AG04449 (cell line): ENCODE measurements at regions not wholly inside any gene's neighbourhood (a gene's known extent, or its start where the extent isn't known, plus 50 kb on each side); places are given as distances from the start of the nearest gene placed in this dataset.
"Not testable (repeated sequence)": the region's sequence is repeated elsewhere in the genome, so short reads cannot be mapped to it uniquely, and the experiment has no call there.

ENCODE experiments used
- CTCF ChIA-PET: fragments of 350-600 bp; formaldehyde crosslinking; extraction: SDS; loops from one replicate; lab custom pipeline; 2021; ENCODE audit warnings: antibody characterized with exemption; lab: Yijun Ruan, JAX
- POLR2A ChIA-PET: fragments of 400-600, 350-600 bp; formaldehyde crosslinking; extraction: SDS; loops from one replicate; lab custom pipeline; 2020; ENCODE audit warnings: antibody characterized with exemption, inconsistent platforms; lab: Yijun Ruan, JAX
- DNase-seq: peaks from one replicate; pipeline ENCODE4 v3.0.0-alpha.2; 2010; ENCODE audit warnings: low read depth, low spot score
- H3K4me3 ChIP-seq: 2 replicates; pipeline ENCODE4 v1.5.1; 2011; ENCODE audit warnings: low read depth, mild to moderate bottlenecking, control low read depth, low read length
- TF ChIP-seq, protein P1 (sequence below): IDR thresholded peaks from one replicate; pipeline ENCODE4 v1.5.1; 2011; ENCODE audit warnings: mild to moderate bottlenecking, moderate library complexity, low read length, control low read depth, inconsistent platforms; ENCODE audit not compliant: insufficient read depth; ENCODE audit errors: missing control alignments

DNA sequence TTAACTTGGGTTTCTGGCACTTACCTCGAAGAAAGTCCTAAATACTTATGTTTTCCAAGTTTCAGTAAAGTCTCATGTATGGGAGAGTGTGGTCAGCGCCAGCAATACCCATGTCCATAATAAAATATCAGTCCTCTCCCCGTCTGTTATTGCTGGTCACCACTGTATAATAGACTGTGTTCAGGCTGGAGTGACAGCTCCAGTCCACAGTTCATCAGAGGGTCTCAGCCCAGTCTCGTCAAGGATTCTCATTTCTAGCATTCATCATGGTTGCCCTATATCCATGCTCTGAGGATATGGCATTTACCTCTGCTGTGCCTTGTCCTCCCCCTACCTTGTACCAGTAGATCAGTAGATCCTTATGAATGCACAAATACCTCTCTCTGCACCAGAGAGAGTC lies 384.5 kb downstream of the NPIPA7 start:
- DNase-seq, result no peak
- POLR2A ChIA-PET, result no interaction called here
- CTCF ChIA-PET, result no interaction called here
- TF ChIP-seq, protein P1, sequence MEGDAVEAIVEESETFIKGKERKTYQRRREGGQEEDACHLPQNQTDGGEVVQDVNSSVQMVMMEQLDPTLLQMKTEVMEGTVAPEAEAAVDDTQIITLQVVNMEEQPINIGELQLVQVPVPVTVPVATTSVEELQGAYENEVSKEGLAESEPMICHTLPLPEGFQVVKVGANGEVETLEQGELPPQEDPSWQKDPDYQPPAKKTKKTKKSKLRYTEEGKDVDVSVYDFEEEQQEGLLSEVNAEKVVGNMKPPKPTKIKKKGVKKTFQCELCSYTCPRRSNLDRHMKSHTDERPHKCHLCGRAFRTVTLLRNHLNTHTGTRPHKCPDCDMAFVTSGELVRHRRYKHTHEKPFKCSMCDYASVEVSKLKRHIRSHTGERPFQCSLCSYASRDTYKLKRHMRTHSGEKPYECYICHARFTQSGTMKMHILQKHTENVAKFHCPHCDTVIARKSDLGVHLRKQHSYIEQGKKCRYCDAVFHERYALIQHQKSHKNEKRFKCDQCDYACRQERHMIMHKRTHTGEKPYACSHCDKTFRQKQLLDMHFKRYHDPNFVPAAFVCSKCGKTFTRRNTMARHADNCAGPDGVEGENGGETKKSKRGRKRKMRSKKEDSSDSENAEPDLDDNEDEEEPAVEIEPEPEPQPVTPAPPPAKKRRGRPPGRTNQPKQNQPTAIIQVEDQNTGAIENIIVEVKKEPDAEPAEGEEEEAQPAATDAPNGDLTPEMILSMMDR, result no peak
- no peak overlapping the region for H3K4me3 ChIP-seq

DNA sequence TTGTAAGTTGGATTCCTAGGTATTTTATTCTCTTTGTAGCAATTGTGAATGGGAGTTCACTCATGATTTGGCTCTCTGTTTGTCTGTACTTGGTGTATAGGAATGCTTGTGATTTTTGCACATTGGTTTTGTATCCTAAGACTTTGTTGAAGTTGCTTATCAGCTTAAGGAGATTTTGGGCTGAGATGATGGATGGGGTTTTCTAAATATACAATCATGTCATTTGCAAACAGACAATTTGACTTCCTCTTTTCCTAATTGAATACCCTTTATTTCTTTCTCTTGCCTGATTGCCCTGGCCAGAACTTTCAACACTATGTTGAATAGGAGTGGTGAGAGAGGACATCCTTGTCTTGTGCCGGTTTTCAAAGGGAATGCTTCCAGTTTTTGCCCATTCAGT lies 391.8 kb downstream of the NPIPA7 start:
- DNase-seq, H3K4me3 ChIP-seq, CTCF ChIA-PET, POLR2A ChIA-PET: not testable (repeated sequence)

DNA sequence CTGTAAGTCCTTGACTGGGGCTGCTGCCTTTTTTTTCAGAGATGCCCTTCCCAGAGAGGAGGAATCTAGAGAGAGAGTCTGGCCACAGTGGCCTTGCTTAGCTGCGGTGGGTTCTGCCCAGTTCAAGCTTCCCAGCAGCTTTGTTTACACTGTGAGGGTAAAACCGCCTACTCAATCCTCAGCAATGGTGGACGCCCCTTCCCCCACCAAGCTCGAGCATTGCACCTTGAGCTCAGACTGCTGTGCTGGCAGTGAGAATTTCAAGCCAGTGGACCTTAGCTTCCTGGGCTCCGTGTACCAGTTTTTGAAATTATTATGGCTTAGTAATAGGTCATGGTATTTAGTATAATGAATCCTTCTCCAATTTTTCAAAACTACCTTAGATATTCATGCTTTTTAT lies 395.4 kb downstream of the NPIPA7 start:
- no peak for DNase-seq
- CTCF ChIA-PET, result no interaction called here
- POLR2A ChIA-PET, result no interaction called here
- TF ChIP-seq, protein P1, result no peak
- no peak overlapping the region for H3K4me3 ChIP-seq

DNA sequence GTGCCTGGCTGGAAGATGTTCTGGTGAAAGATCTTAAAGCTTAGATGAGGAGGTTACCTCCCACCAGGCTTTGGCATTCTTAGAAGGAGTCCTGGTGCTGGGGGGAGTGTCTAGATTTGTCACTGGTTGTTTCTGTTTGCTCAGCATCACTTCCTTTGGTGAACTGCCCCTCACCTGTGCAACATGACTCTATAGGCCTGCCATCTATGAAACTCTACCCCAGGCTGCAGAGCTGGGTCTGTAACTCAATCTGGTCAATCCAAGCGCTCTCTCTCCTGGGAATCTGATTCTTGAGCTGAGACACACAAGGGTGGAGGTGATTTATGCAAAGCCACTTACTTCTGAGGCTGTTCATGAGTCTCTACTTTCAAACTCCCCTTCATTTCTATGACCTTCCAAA lies 399.4 kb downstream of the NPIPA7 start:
- TF ChIP-seq, protein P1, result no peak
- POLR2A ChIA-PET, result no interaction called here
- H3K4me3 ChIP-seq, result no peak overlapping the region
- DNase-seq, result no peak
- CTCF ChIA-PET, result no interaction called here

DNA sequence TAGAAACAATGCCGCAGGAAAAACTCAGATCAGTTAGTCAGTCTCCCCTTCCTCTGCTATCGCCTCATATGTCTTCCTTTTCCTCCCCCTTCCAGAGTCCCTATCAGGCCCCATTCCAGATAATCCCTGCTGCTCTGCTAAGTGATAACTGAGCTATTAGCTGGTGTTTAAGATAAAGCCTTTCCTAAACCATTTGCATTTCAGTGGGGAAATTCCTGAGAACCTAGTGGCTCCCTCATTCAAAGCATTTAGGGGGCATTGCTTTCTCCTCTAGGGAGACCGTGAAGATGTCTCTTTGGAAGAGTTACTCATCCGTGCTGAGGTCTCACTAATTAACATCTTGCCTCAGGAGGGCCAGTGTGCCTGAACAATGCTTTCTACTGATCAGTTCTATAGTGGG lies 401.6 kb downstream of the NPIPA7 start:
- TF ChIP-seq, protein P1, result no peak
- CTCF ChIA-PET, result no interaction called here

DNA sequence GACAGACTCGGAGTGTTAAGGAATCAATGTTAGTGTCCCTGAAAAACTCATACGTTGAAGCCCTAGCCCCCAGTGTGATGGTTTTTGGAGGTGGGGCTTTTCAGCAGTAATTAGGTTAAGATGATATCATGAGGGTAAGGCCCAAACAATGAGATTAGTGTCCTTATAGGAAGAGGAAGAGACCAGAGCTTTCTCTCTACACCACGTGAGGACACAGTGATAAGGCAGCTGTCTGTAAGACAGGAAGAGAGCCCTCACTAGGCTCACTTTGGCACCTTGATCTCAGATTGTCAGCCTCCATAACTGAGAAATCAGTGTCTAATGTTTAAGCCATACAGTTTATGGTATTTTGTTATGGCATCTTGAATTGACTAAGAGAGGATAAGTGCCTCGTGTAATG lies 403.2 kb downstream of the NPIPA7 start:
- ChIA-PET CTCF (no interaction called here), POLR2A (no interaction called here)
- H3K4me3 ChIP-seq, result no peak overlapping the region
- DNase-seq, result no peak
- TF ChIP-seq, protein P1, result no peak

More for the DNA sequence above, 401.6 kb downstream of the NPIPA7 start:
- no peak overlapping the region for H3K4me3 ChIP-seq
- no peak for DNase-seq
- POLR2A ChIA-PET, result no interaction called here

DNA sequence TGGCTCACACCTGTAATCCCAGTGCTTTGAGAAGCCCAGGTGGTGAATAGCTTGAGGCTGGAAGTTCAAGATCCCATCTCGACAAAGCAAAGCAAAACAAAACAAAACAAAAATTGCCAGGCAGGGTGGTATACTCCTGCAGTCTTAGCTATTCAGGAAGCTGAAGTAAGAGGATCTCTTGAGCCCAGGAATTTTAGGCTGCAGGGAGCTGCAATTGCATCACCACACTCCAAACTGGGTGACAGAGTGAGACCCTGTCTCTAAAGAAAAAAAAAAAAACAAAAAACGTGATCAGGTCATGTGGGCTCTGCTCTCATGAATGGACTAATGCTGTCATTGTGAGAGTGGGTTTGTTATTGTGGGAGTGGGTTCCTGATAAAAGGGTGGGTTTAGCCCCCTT lies 409.1 kb downstream of the NPIPA7 start:
- no peak overlapping the region for H3K4me3 ChIP-seq
- POLR2A ChIA-PET, result no interaction called here
- no peak for DNase-seq
- TF ChIP-seq, protein P1, result no peak
- CTCF ChIA-PET, result no interaction called here
